Dedifferentiated amniotic fluid mesenchymal stem cell (primary cell): ENCODE measurements at regions not wholly inside any gene's neighbourhood (a gene's known extent, or its start where the extent isn't known, plus 50 kb on each side); places are given as distances from the start of the nearest gene placed in this dataset.
"Not testable (repeated sequence)": the region's sequence is repeated elsewhere in the genome, so short reads cannot be mapped to it uniquely, and the experiment has no call there.

Experiments
- DNase-seq: peaks from one replicate; pipeline ENCODE4 v3.0.0-alpha.2; 2016; ENCODE audit errors: extremely low spot score

DNA sequence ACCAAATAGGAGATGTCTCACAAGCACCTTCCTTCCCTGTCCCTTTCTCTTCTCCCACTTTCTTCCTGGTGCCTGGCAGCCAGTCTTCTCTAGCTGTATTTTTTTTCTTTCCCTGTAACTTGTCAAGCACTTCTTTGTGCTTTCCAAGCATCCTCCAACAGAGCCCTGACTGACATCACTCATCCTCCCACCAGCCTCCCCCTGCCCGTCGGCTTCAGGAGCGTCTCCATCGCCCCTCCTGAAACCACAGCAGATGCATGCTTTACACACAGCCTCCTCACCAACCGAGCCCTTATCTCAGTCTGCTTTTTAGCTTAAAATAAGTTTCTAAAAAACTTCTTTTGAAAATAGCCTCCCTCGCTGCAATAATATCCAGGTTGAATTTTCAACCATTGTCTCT is 268.7 kb upstream of the CDH5 start:
- DNase-seq, result no peak

- DNase-seq, result no peak
These were observed 270.8 kb upstream of the CDH5 start for GRCh38 chr16:66095676-66096075.

- DNase-seq, result no peak
These were observed 273.3 kb upstream of the CDH5 start for GRCh38 chr16:66093191-66093590.

DNA sequence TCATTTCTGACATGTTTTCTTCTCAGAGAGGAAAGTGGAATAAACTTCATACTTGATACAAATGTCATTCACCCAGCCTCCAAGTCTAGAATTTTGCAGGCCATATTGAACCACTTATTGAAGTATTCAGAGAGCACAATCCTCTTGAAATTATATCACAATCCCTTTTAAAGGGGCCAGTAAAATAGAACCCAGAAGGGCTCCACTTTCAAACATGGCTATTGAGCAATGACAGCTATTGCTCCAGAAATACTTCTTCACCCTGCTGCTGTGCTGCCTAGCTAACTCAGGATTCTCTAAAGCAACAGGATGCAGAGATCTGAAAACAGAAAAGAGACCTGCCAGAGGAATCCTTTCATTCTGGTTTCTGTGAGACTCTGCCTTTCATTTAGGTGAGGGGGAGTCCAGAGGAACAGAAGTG is 275.0 kb upstream of the CDH5 start:
- DNase-seq, result peak; percentile 42

GRCh38 chr16:66088681-66089080 is 277.8 kb upstream of the CDH5 start:
- no peak for DNase-seq

- no peak for DNase-seq
These were observed 279.2 kb upstream of the CDH5 start for GRCh38 chr16:66087308-66087707.

DNA sequence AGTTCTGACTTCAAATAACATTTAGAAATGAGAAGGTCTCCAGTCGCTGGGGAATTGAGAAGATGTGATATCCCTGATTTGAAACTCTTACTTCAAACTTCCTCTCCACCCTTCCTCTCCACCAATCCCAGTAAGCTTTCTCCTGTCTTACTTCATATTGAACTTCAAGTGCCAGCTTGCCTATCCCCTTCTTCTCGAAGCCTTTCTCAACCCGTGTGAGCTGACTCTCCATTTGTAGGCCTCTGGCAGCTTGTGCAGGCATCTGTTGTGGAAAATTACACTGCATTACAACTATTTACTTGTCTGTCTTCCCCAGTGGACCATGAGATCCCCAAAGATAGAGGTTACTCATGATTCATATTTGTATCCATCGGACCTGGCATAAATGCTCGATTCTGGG is 280.8 kb upstream of the CDH5 start:
- DNase-seq, result no peak

- not testable (repeated sequence) for DNase-seq
These were observed 281.8 kb upstream of the CDH5 start for GRCh38 chr16:66084731-66085130.

DNA sequence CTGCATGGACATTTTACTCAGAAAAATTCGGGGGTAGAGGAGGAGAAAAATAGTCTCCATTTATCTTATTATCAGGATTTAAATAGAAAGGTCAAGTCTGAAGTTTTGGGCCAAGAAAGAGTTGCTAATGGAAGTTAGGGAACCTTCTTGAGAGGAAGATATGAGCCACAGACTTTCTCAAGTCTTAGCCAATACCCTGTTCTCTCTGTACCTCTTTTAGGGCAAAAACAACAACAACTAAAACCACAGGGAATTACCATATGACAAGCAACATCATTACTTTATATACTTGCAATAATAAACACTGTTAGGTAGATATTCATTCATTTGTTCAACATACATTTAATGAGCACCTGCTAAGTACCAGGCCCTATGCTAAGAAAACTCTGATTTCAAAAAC is 282.2 kb upstream of the CDH5 start:
- DNase-seq, result no peak

DNA sequence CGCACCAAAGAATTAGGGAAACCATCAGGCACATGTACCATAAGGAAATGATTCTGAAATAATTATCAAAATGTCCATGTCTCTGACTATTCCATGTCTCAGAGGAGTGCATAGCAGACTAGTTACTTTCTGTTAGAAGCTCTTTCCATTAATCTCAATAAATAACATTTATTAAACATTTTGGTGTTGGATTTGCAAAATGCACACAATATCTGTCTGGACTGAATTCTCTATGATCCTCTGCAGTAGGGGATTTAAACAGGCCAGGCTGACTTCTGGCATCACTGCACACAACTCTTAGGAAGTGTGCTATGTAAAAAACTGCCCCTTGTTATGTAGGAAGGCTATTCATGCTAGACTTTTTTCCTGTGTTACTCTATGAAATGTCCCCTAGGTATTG is 283.3 kb upstream of the CDH5 start:
- no peak for DNase-seq

- DNase-seq, result no peak
These were observed 284.1 kb upstream of the CDH5 start for GRCh38 chr16:66082424-66082823.

- peak; percentile 50 for DNase-seq
These were observed 284.6 kb upstream of the CDH5 start for GRCh38 chr16:66081775-66082366.

- DNase-seq, result peak; percentile 49
These were observed 286.7 kb upstream of the CDH5 start for GRCh38 chr16:66079671-66080334.

- DNase-seq, result peak; percentile 70
These were observed 296.2 kb upstream of the CDH5 start for GRCh38 chr16:66070140-66070917.

- no peak for DNase-seq
These were observed 296.9 kb upstream of the CDH5 start for GRCh38 chr16:66069587-66069986.

GRCh38 chr16:66066404-66066803 is 300.1 kb upstream of the CDH5 start:
- no peak for DNase-seq

- no peak for DNase-seq
These were observed 300.6 kb upstream of the CDH5 start for GRCh38 chr16:66065925-66066324.

DNA sequence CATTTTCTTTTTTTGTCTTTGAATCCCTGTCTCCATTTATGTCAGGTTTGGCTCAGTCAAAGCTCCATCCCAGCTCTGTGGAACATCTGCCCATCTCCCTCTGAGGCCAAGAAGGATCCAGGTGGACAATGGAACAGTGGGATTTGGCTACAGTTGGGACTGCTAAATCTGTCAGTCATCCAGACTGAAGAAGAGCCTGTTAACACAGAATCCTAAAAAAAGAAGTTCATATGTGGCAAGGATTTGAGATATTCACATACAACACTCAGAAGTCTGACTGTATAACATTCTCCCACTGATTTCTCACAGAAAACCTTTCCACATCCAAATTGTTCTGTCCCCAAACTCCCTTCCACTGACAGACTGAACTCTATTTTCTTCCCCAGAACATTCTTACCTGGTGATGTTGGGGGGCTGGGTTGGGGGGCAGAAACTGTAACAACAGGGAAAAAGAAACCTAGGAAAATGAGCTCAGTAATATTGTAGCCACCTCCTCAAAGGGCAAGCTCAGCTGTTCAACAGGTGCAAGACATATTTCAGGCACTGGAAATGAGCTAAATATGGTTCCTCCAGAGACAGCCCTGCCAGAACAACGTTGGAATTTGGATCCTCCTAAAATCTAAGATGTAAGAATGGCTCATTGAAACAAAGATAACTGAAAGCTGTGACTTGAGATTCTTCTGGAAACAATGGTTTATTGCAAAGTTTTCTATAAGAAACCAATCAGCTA is 301.5 kb upstream of the CDH5 start:
- DNase-seq, result no peak

GRCh38 chr16:66058832-66059231 is 307.7 kb upstream of the CDH5 start:
- DNase-seq, result no peak

DNA sequence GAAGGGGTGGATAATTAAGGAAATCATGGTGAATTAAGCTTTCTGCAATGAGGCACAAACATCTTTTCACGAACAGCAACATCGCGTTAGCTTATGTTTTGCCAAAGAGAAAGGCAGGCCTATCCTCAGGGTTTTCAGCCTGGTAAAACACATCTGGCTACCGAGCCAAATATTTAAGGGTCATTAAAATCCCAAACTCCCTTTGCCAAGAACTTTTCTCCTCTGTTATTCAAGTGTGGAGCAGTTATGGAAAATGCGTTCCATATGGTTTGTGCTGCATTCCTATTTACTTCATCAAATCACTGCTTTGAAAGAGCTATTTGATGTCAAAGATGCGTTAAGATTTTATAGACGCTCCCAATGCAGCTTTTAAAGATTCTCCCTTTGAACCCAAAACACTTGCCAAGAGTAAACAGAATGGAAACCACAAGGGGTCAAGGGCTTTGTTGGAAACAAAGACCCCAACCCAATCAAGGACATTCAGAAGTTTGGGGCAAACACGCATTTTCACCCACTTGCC is 308.3 kb upstream of the CDH5 start:
- peak; percentile 91 for DNase-seq

GRCh38 chr16:66057057-66057456 is 309.4 kb upstream of the CDH5 start:
- DNase-seq, result no peak

DNA sequence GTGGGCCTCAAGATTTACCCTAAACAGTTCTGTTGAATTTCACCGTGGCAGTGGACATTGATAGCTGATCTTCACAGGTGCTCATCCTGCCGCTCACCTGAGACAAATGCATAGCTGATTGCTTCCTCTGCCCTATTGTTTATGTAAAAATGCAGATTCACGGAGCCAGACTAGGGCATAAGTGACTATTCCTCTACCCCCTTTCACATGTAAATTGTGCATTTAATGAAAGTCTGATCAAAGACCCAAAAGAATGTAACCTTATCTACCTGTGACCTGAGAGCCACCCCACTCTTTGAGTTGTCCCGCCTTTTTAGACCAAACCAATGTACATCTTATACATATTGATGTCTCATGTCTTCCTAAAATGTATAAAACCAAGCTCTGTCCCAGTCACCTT is 312.4 kb upstream of the CDH5 start:
- no peak for DNase-seq
